Dendritic cell treated with granulocyte-macrophage colony-stimulating factor and Interleukin-4, amounts not matched to agents 40 ng/mL and 50 ng/mL, for 4 days (primary cell): ENCODE measurements at regions not wholly inside any gene's neighbourhood (a gene's known extent, or its start where the extent isn't known, plus 50 kb on each side); places are given as distances from the start of the nearest gene placed in this dataset.

Experiments used
- H3K27ac Mint-ChIP-seq: one replicate; pipeline ENCODE4 v1.8.0; 2022; ENCODE audit warnings: mild to moderate bottlenecking, mixed read lengths
- H3K27me3 Mint-ChIP-seq: one replicate; pipeline ENCODE4 v1.8.0; 2022; ENCODE audit warnings: mild to moderate bottlenecking, mixed read lengths
- H3K36me3 Mint-ChIP-seq: one replicate; pipeline ENCODE4 v1.8.0; 2022; ENCODE audit warnings: low read depth, mixed read lengths
- H3K4me1 Mint-ChIP-seq: one replicate; pipeline ENCODE4 v1.8.0; 2022; ENCODE audit warnings: low read depth, mixed read lengths
- H3K4me3 Mint-ChIP-seq: one replicate; pipeline ENCODE4 v1.8.0; 2022; ENCODE audit warnings: mild to moderate bottlenecking, moderate library complexity, mixed read lengths
- H3K9me3 Mint-ChIP-seq: one replicate; pipeline ENCODE4 v1.8.0; 2022; ENCODE audit warnings: mixed read lengths
- intact Hi-C: fragments of 100-400 bp; cut with micrococcal nuclease; formaldehyde crosslinking; loops from one replicate; pipeline ENCODE4 v1.15.0; 2022

DNA sequence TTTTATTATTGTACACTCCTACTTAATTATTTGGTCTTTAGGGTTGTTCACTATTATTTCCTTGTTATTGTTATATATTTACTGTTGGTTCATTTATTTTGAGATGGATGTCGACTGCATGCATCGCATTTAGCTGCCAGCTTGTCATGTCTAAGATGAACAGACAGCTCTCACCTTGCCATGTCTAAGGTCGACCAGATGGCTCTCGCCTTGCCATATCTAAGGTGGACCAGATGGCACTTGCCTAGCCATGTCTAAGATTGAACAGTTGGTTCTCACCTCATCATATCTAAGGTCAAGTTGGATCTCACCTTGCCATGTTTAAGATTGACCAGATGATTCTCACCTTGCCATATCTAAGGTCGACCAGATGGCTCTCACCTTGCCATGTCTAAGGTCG lies 1440.9 kb downstream of the UQCRFS1 start:
- Mint-ChIP-seq H3K36me3 (peaks cover 27% of the 10 kb centered on the region), H3K4me1 (no peaks in the 10 kb centered on the region), H3K27ac (no peak overlapping the region), H3K4me3 (no peak overlapping the region), H3K9me3 (peaks cover 100% of the 10 kb centered on the region), H3K27me3 (no peaks in the 10 kb centered on the region)
- intact Hi-C loops: no loop called here

DNA sequence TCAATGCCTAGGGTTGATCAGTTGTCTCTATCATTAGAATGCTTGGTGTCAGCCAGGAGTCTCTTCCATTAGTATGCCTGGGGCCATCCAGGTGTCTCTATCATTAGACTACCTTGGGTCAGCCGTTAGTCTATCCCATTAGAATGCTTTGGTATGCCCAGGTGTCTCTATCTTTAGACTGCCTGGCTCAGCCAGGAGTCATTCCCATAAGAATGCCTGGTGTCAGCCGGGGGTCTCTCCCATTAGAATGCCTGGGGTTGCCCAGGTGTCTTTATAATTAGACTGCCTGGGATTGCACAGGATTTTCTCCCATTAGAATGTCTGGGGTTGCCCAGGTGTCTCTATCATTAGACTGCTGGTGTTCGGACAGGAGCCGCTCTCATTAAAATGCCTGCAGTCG lies 1442.9 kb downstream of the UQCRFS1 start:
- H3K4me3 Mint-ChIP-seq: no peak overlapping the region
- peaks cover 100% of the 10 kb centered on the region for H3K9me3 Mint-ChIP-seq

DNA sequence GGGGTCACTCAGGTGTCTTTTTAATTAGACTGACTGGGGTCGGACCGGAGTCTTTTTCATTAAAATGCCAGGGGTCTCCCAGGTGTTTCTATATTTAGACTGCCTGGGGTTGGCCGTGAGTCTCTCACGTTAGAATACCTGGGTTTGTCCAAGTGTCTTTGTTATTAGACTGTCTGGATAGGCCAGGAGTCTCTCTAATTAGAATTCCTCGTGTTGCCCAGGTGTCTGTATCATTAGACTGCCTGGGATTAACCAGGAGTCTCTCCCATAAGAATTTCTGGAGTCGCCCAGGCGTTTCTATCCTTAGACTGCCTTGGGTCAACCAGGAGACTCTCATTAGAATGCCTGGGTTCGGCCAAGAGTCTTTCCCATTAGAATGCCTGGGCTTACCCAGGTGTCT lies 1445.7 kb downstream of the UQCRFS1 start:
- H3K4me1 Mint-ChIP-seq: no peaks in the 10 kb centered on the region
- no peaks in the 10 kb centered on the region for H3K36me3 Mint-ChIP-seq
- H3K27me3 Mint-ChIP-seq: no peaks in the 10 kb centered on the region
- no peak overlapping the region for H3K27ac Mint-ChIP-seq
- peaks cover 100% of the 10 kb centered on the region for H3K9me3 Mint-ChIP-seq
- H3K4me3 Mint-ChIP-seq: no peak overlapping the region
- intact Hi-C loops: no loop called here

More for the DNA sequence above, 1442.9 kb downstream of the UQCRFS1 start:
- intact Hi-C loops: no loop called here
- Mint-ChIP-seq H3K36me3 (peaks cover 18% of the 10 kb centered on the region), H3K4me1 (no peaks in the 10 kb centered on the region), H3K27ac (no peak overlapping the region), H3K27me3 (no peaks in the 10 kb centered on the region)

DNA sequence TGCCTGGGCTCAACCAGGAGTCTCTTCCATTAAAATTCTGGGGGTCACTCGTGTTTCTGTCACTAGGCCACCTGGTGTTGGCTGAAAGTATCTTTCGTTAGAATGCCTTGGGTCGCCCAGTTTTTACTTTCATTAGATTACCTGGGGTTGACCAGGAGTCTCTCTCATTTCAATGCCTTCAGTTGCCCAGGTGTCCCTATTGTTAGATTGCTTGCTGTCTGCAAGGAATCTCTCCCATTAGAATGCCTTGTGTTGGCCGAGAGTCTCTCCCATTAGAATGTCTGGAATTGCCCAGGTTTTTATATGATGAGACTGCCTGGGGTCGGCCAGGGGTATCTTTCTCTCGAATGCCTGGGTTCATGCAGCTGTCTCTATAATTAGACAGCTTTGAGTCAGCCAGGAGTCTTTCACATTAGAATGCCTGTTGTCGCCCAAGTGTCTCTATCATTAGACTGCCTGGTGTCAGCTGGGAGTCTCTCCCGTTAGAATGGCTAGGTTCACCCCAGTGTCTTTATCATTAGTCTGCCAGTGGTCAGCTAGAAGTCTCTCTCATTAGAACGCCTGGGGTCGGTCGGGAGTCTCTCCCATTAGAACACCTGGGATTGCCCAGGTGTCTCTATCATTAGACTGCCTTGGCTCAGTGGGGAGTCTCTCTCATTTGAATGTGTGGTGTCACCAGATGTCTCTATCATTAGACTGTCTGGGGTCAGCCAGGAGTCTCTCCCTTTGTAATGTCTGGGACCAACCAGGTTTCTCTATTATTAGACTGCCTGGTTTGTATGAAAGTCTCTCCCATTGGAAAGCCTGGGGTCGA lies 1446.8 kb downstream of the UQCRFS1 start:
- Mint-ChIP-seq H3K4me1 (no peaks in the 10 kb centered on the region), H3K9me3 (peaks cover 100% of the 10 kb centered on the region), H3K36me3 (no peaks in the 10 kb centered on the region), H3K27me3 (no peaks in the 10 kb centered on the region), H3K4me3 (no peak overlapping the region), H3K27ac (no peak overlapping the region)
- intact Hi-C loops: no loop called here

DNA sequence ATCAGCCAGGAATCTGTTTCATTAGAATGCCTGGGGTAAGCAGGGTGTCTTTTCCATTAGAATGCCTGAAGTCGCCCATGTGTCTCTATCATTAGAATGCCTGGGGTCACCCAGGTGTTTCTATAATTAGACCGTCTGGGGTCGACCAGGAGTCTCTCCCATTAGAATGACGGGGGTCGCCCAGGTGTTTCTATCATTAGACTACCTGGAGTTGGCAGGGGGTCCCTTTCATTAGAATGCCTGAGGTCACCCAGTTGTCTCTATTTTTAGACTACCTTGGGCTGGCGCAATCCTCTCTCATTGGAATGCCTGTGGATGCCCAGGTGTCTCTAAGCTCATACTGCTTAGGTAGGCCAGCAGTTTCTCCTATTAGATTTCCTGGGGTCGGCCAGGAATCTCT lies 1447.6 kb downstream of the UQCRFS1 start:
- no peaks in the 10 kb centered on the region for H3K4me1 Mint-ChIP-seq
- peaks cover 100% of the 10 kb centered on the region for H3K9me3 Mint-ChIP-seq
- intact Hi-C loops: no loop called here
- no peak overlapping the region for H3K27ac Mint-ChIP-seq
- H3K36me3 Mint-ChIP-seq: no peaks in the 10 kb centered on the region
- no peak overlapping the region for H3K4me3 Mint-ChIP-seq
- H3K27me3 Mint-ChIP-seq: no peaks in the 10 kb centered on the region

DNA sequence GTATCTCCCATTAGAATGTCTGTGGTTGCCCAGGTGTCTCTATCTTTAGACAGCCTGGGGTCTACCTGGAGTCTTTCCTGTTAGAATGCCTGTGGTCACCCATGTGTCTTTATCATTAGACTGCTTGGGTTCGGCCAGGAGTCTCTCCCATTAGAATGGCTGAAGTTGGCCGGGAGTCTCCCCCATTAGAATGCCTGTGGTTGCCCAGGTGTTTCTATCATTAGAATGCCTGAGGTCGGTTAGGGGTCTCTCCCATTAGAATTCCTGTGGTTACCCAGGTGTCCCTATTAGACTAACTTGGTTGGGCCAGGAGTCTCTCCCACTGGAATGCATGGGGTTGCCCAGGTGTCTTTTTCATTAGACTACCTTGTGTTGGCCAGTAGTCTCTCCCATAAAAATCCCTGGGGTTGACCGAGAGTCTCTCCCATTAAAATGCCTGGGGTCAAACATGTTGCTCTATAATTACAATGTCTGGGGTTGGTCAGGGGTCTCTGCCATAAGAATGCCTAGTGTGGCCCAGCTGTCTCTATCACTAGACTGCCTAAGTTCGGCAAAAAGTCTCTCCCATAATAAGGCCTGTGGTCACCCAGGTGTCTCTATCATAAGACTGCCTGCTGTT lies 1448.7 kb downstream of the UQCRFS1 start:
- Mint-ChIP-seq H3K4me3 (no peak overlapping the region), H3K27ac (no peak overlapping the region), H3K9me3 (peaks cover 100% of the 10 kb centered on the region), H3K4me1 (no peaks in the 10 kb centered on the region), H3K36me3 (no peaks in the 10 kb centered on the region), H3K27me3 (no peaks in the 10 kb centered on the region)
- intact Hi-C loops: no loop called here

DNA sequence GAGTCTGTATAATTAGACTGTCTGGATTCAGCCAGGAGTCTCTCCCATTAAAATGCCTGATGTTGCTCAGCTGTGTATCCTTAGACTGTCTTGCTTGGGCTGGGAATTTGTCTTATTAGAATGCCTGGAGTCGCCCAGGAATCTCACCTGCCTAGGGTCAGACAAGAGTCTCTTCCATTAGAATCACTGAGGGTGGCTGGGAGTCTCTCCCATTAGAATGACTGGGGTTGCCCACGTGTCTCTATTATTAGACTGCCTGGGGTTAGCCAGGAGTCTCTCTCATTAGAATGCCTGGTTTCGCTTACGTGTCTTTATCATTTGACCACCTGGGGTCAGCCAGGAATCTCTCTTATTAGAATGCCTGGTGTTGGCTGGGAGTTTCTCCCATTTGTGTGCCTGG lies 1450.0 kb downstream of the UQCRFS1 start:
- H3K4me1 Mint-ChIP-seq: no peaks in the 10 kb centered on the region
- intact Hi-C loops: no loop called here
- H3K36me3 Mint-ChIP-seq: no peaks in the 10 kb centered on the region
- H3K9me3 Mint-ChIP-seq: peaks cover 100% of the 10 kb centered on the region
- no peaks in the 10 kb centered on the region for H3K27me3 Mint-ChIP-seq
- no peak overlapping the region for H3K27ac Mint-ChIP-seq
- H3K4me3 Mint-ChIP-seq: no peak overlapping the region

DNA sequence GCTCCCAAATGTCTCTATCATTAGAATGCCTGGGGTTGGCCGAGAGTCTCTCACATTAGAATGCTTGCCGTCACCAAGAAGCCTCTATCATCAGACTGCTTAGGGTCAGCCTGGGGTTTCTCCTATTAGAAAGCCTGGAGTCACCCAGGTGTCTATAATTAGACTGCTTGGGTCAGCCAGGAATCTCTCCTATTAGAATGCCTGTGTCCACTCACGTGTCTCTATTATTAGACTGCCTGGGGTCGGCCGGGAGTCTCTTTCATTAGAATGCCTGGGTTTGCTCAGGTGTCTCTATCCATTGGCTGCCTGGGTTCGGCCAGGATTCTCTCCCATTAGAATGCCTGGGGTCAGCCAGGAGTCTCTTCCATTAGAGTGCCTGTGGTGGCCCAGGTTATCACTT lies 1453.1 kb downstream of the UQCRFS1 start:
- Mint-ChIP-seq H3K4me1 (no peaks in the 10 kb centered on the region), H3K9me3 (peaks cover 97% of the 10 kb centered on the region), H3K27me3 (no peaks in the 10 kb centered on the region), H3K4me3 (no peak overlapping the region), H3K36me3 (no peaks in the 10 kb centered on the region), H3K27ac (no peak overlapping the region)
- intact Hi-C loops: no loop called here

DNA sequence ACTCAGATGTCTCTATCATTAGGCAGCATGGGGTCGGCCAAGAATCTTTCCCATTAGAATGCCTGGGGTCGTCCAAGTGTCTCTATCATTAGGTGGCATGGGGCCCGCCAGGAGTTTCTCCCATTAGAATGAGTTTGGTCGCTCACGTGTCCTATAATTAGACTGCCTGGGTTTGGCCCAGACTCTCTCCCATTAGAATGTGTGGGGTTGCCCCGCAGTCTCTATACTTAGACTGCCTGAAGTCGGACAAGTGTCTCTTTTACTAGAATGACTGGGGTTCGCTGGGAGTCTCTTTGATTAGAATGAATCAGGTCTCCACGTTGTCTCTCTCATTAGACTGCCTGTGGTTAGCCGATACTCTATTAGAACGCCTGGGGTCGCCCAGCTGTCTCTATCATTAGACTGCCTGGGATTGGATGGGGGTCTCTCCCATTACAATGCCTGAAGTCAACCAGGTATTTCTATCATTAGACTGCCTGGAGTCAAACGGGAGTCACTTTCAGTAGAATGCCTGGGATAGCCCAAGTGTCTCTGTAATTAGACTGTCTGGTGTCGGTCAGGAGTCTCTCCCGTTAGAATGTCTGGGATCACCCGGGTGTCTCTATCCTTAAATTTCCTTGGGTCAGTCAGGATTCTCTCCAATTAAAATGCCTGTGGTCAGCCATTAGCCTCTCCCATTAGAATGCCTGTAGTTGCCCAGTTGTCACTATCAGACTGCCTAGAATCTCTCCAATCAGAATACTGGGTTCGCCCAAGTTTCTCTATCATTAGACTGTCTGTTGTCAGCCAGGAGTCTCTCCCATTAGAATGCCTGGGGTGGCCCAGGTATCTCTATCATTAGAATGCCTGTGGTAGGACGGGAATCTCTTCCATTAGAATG lies 1454.1 kb downstream of the UQCRFS1 start:
- no peak overlapping the region for H3K27ac Mint-ChIP-seq
- intact Hi-C loops: no loop called here
- no peaks in the 10 kb centered on the region for H3K27me3 Mint-ChIP-seq
- H3K4me1 Mint-ChIP-seq: no peaks in the 10 kb centered on the region
- H3K36me3 Mint-ChIP-seq: no peaks in the 10 kb centered on the region
- H3K4me3 Mint-ChIP-seq: no peak overlapping the region
- peaks cover 97% of the 10 kb centered on the region for H3K9me3 Mint-ChIP-seq

DNA sequence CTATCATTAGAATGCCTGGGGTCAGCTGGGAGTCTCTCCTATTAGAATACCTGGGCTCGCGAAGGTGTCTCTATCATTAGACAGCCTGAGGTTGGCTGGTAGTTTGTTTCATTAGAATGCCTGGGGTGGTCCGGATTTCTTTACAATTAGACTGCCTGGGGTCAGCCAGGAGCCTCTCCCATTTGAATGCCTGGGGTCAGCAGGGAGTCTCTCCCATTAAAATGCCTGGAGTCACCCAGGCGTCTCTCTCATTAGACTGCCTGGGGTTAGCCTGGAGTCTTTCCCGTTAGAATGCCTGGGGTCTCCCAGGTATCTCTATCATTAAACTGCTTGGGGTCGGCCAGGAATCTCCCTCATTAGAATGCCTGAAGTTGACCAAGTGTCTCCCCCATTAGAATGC lies 1458.3 kb downstream of the UQCRFS1 start:
- Mint-ChIP-seq H3K27me3 (no peaks in the 10 kb centered on the region), H3K9me3 (peaks cover 93% of the 10 kb centered on the region), H3K4me3 (no peak overlapping the region), H3K4me1 (no peaks in the 10 kb centered on the region), H3K27ac (no peak overlapping the region), H3K36me3 (no peaks in the 10 kb centered on the region)
- intact Hi-C loops: no loop called here

DNA sequence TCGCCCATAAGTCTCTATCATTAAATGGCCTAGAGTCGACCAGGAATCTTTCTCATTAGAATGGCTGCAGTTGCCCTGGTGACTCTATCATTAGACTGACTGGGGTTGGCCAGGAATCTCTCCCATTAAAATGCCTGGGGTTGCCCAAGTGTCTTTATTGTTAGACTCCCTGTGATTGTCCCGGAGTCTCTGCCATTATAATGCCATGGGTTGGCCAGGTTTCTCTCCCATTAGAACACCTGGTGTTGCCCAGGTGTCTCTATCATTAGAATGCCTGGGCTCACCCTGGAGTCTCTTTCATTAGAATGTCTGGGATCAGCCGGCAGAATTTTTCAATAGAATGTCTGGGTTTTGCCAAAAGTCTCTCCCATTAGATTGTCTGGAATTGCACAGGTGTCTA lies 1459.3 kb downstream of the UQCRFS1 start:
- H3K9me3 Mint-ChIP-seq: peaks cover 89% of the 10 kb centered on the region
- H3K27ac Mint-ChIP-seq: no peak overlapping the region
- H3K4me3 Mint-ChIP-seq: no peak overlapping the region
- H3K27me3 Mint-ChIP-seq: no peaks in the 10 kb centered on the region
- H3K4me1 Mint-ChIP-seq: no peaks in the 10 kb centered on the region
- intact Hi-C loops: no loop called here
- no peaks in the 10 kb centered on the region for H3K36me3 Mint-ChIP-seq

DNA sequence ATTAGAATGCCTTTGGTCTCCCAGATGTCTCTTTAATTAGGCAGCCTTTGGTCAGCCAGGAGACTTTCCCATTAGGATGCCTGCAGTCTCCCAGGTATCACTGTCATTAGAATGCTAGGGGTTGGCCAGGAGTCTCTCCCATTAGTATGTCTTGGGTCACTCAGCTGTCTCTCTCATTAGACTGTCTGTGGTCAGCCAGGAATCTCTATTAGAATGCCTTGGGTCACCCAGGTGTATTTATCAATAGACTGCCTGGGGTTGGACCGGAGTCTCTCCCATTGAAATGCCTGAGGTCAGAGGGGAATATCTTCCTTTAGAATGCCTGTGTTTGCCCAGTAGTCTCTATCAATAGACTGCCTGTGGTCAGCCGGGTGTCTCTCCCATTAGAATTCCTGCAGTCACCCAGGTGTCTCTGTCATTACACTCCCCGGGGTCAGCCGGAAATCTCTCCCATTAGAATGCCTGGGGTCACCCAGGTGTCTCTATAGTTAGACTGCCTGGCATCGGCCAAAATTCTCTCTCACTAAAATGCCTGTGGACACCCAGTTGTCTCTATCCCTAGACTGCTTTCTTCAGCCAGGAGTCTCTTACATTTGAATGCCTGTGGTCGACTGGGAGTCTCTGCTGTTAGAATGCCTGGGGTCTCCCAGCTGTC lies 1460.3 kb downstream of the UQCRFS1 start:
- no peaks in the 10 kb centered on the region for H3K27me3 Mint-ChIP-seq
- no peaks in the 10 kb centered on the region for H3K36me3 Mint-ChIP-seq
- H3K4me1 Mint-ChIP-seq: no peaks in the 10 kb centered on the region
- H3K27ac Mint-ChIP-seq: no peak overlapping the region
- no peak overlapping the region for H3K4me3 Mint-ChIP-seq
- peaks cover 87% of the 10 kb centered on the region for H3K9me3 Mint-ChIP-seq
- intact Hi-C loops: no loop called here

DNA sequence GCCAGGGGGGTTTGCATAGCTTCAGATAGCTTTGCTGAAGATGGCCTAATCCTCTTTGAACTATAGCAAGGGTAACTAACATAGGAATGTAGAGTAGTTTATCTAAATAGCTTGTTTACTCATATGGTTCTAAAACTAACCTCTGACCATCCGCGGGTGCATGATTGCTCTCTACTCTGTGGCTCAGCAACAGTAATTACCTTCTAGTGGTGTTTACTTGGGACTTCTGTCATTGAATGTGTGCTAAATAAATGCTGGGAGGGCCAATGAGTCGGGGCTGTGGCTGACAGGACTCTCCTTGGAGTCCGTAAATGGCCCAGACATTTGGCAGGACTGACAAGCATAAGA lies 1461.9 kb downstream of the UQCRFS1 start:
- H3K4me3 Mint-ChIP-seq: no peak overlapping the region
- no peaks in the 10 kb centered on the region for H3K36me3 Mint-ChIP-seq
- H3K4me1 Mint-ChIP-seq: no peaks in the 10 kb centered on the region
- H3K27ac Mint-ChIP-seq: no peak overlapping the region
- peaks cover 3% of the 10 kb centered on the region for H3K27me3 Mint-ChIP-seq
- peaks cover 74% of the 10 kb centered on the region for H3K9me3 Mint-ChIP-seq
- intact Hi-C loops: no loop called here
